ENCODE measurements at regions not wholly inside any gene's neighbourhood (a gene's known extent, or its start where the extent isn't known, plus 50 kb on each side); places are given as distances from the start of the nearest gene placed in this dataset.

DNA sequence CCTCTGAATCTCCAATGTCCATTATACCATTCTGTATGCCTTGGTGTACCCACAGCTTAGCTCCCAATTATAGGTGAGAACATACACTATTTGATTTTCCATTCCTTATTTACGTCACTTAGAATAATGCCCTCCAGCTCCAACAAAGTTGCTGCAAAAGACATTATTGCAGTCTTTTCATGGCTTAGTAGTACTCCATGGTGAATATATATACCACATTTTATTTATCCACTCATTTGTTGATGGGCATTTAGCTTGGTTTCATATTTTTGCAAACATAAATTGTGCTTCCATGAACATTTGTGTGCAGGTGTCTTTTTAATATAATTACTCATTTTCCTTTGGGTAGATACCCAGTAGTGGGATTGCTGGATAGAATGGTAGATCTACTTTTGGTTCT, 374.1 kb upstream of the HTR1E start:
- no peak for DNase-seq (ENCODE audit: low spot score)
- intact Hi-C loops (cut with micrococcal nuclease; ENCODE audit: unreplicated experiment), result no loop called here
- H4K20me1 ChIP-seq (ENCODE audit: insufficient read depth, low read length), result no peaks in the 10 kb centered on the region
- H2AFZ ChIP-seq (ENCODE audit: low read length), result no peak overlapping the region
- H3K27ac ChIP-seq (ENCODE audit: low read depth, low read length, poor library complexity, severe bottlenecking), result no peak overlapping the region
- no peak overlapping the region for H3K4me2 ChIP-seq (ENCODE audit: low read length)
- ChIA-PET POLR2A (interaction anchor here (0.9 kb wide), 1 partner anchor 27 kb away, joined by 3 read pairs; no protein-coding TSS in a partner anchor), CTCF (ENCODE audit: unreplicated experiment) (no interaction called here)
- no peaks in the 10 kb centered on the region for H3K36me3 ChIP-seq (ENCODE audit: insufficient read depth, low read length)
- no peak overlapping the region for H3K4me3 ChIP-seq (ENCODE audit: low read depth, low read length, poor library complexity, severe bottlenecking)
- no peaks in the 10 kb centered on the region for H3K9me2 ChIP-seq (ENCODE audit: insufficient read depth, low read length)
- BruUV-seq (replicated peaks), result no TSS peak
- TF ChIP-seq EZH2phosphoT487 (IDR thresholded peaks at IDR 0.05; ENCODE audit: borderline replicate concordance, low read depth, low read length), result no peak
- TF ChIP-seq, protein P1, sequence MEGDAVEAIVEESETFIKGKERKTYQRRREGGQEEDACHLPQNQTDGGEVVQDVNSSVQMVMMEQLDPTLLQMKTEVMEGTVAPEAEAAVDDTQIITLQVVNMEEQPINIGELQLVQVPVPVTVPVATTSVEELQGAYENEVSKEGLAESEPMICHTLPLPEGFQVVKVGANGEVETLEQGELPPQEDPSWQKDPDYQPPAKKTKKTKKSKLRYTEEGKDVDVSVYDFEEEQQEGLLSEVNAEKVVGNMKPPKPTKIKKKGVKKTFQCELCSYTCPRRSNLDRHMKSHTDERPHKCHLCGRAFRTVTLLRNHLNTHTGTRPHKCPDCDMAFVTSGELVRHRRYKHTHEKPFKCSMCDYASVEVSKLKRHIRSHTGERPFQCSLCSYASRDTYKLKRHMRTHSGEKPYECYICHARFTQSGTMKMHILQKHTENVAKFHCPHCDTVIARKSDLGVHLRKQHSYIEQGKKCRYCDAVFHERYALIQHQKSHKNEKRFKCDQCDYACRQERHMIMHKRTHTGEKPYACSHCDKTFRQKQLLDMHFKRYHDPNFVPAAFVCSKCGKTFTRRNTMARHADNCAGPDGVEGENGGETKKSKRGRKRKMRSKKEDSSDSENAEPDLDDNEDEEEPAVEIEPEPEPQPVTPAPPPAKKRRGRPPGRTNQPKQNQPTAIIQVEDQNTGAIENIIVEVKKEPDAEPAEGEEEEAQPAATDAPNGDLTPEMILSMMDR (conservative IDR thresholded peaks at IDR 0.05; ENCODE audit: low read length), result no peak
- no peaks in the 10 kb centered on the region for H3K79me2 ChIP-seq (ENCODE audit: insufficient read depth, low read depth, low read length)
- no peaks in the 10 kb centered on the region for H3K4me1 ChIP-seq (ENCODE audit: insufficient read depth, low read length, poor library complexity, severe bottlenecking)
- no peaks in the 10 kb centered on the region for H3K9me3 ChIP-seq (ENCODE audit: low read length)

DNA sequence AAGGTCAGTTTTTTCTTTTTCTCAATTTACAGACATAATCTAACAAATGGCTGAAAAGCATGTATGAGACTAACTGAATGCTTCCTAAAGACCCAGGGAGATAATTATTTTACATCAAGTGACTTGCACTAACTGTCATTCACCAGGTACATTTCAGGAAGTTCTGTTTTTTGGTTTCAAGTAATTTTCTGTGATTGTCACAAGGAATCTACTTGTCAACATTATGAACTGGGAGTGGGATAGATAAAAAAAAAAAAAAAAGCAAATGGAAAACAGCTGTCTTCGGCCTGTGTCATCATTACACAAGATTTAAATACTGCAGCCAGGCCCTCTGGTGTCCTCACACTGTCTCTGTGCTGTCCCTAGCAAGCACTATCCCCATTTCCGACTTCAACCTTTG, 379.0 kb upstream of the HTR1E start:
- POLR2A ChIA-PET, result no interaction called here

DNA sequence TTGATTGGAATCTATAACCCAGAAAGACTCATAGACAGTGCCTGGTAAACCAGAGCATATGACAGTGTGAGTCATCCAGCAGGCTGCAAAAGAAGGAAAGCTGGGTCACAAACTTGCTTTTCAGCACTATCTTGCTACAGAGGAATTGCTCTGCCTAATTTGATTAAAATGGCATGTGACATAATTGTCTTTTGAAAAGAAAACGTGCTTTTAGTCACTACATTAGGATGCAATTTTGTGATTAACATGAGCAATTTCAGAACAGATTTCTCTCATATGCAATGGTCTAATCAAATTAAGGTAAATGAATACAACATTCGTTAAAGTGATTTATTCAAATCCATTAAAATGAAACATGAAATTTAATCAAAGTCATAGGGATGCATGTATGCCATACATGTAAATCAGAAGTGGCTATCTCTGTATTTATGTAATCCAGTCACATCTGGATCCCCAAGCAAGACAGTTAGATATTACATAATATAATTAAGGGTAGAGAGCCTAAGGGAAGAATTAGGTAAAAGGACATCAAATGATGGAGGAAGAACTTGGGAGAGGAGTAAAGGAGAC, 400.0 kb upstream of the HTR1E start:
- Histone ChIP-seq H3K27ac (ENCODE audit: low read depth, low read length, poor library complexity, severe bottlenecking) (no peak overlapping the region), H3K36me3 (ENCODE audit: insufficient read depth, low read length) (no peaks in the 10 kb centered on the region), H3K4me3 (ENCODE audit: low read depth, low read length, poor library complexity, severe bottlenecking) (no peak overlapping the region), H3K9me2 (ENCODE audit: insufficient read depth, low read length) (no peaks in the 10 kb centered on the region), H3K9me3 (ENCODE audit: low read length) (no peaks in the 10 kb centered on the region), H3K4me2 (ENCODE audit: low read length) (no peak overlapping the region), H2AFZ (ENCODE audit: low read length) (no peak overlapping the region), H3K79me2 (ENCODE audit: insufficient read depth, low read depth, low read length) (no peaks in the 10 kb centered on the region), H4K20me1 (ENCODE audit: insufficient read depth, low read length) (no peaks in the 10 kb centered on the region; the same call in 1 of the 2 replicates), H3K4me1 (ENCODE audit: insufficient read depth, low read length, poor library complexity, severe bottlenecking) (no peaks in the 10 kb centered on the region)
- intact Hi-C loops (cut with micrococcal nuclease; ENCODE audit: unreplicated experiment), result no loop called here
- TF ChIP-seq, protein P1 (conservative IDR thresholded peaks at IDR 0.05; ENCODE audit: low read length), result no peak
- TF ChIP-seq EZH2phosphoT487 (IDR thresholded peaks at IDR 0.05; ENCODE audit: borderline replicate concordance, low read depth, low read length), result no peak
- BruUV-seq (replicated peaks), result no TSS peak
- POLR2A ChIA-PET, result no interaction called here
- CTCF ChIA-PET (ENCODE audit: unreplicated experiment), result no interaction called here
- DNase-seq (ENCODE audit: low spot score), result no peak

More for the DNA sequence above, 379.0 kb upstream of the HTR1E start:
- Histone ChIP-seq H3K4me2 (ENCODE audit: low read length) (no peak overlapping the region), H3K27ac (ENCODE audit: low read depth, low read length, poor library complexity, severe bottlenecking) (no peak overlapping the region), H4K20me1 (ENCODE audit: insufficient read depth, low read length) (no peaks in the 10 kb centered on the region), H3K9me3 (ENCODE audit: low read length) (no peaks in the 10 kb centered on the region), H3K36me3 (ENCODE audit: insufficient read depth, low read length) (no peaks in the 10 kb centered on the region), H3K9me2 (ENCODE audit: insufficient read depth, low read length) (no peaks in the 10 kb centered on the region), H3K4me1 (ENCODE audit: insufficient read depth, low read length, poor library complexity, severe bottlenecking) (no peaks in the 10 kb centered on the region), H3K79me2 (ENCODE audit: insufficient read depth, low read depth, low read length) (no peaks in the 10 kb centered on the region), H3K4me3 (ENCODE audit: low read depth, low read length, poor library complexity, severe bottlenecking) (no peak overlapping the region), H2AFZ (ENCODE audit: low read length) (no peak overlapping the region)
- CTCF ChIA-PET (ENCODE audit: unreplicated experiment), result no interaction called here
- no peak for TF ChIP-seq EZH2phosphoT487 (IDR thresholded peaks at IDR 0.05; ENCODE audit: borderline replicate concordance, low read depth, low read length)
- TF ChIP-seq, protein P1 (conservative IDR thresholded peaks at IDR 0.05; ENCODE audit: low read length), result no peak
- no peak for DNase-seq (ENCODE audit: low spot score)
- no TSS peak for BruUV-seq (replicated peaks)
- intact Hi-C loops (cut with micrococcal nuclease; ENCODE audit: unreplicated experiment), result no loop called here

Data from OCI-LY7 (cell line).